KMS-11 (cell line): ENCODE measurements at regions not wholly inside any gene's neighbourhood (a gene's known extent, or its start where the extent isn't known, plus 50 kb on each side); places are given as distances from the start of the nearest gene placed in this dataset.

Experiments used
- H2AFZ ChIP-seq: fragments of 200-600 bp; sonication (generic); 2 replicates; pipeline ENCODE4 v1.6.1; 2016; ENCODE audit warnings: antibody characterized with exemption, mixed run types, low read depth
- H3K27ac ChIP-seq: fragments of 200-600 bp; sonication (generic); 2 replicates; pipeline ENCODE4 v1.6.1; 2016; ENCODE audit warnings: mild to moderate bottlenecking, mixed run types
- H3K27me3 ChIP-seq: fragments of 200-600 bp; sonication (generic); 2 replicates; pipeline ENCODE4 v1.6.1; 2017; ENCODE audit warnings: mild to moderate bottlenecking, low read depth, mixed run types, moderate library complexity; ENCODE audit not compliant: insufficient read depth
- H3K36me3 ChIP-seq: fragments of 200-600 bp; sonication (generic); 2 replicates; pipeline ENCODE4 v1.6.1; 2017; ENCODE audit warnings: mild to moderate bottlenecking, mixed run types; ENCODE audit not compliant: insufficient read depth
- H3K4me1 ChIP-seq: fragments of 200-600 bp; sonication (generic); 2 replicates; pipeline ENCODE4 v1.6.1; 2016; ENCODE audit warnings: mild to moderate bottlenecking, low read depth, mixed run types; ENCODE audit not compliant: poor library complexity, severe bottlenecking
- H3K4me2 ChIP-seq: fragments of 200-600 bp; sonication (generic); 2 replicates; pipeline ENCODE4 v1.7.0; 2016; ENCODE audit warnings: mild to moderate bottlenecking, mixed run types
- H3K4me3 ChIP-seq: fragments of 200-600 bp; sonication (generic); IDR thresholded peaks from 2 replicates; pipeline ENCODE4 v1.6.1; 2017; ENCODE audit warnings: low read depth, low read length, mixed read lengths; ENCODE audit not compliant: insufficient read depth
- H3K79me2 ChIP-seq: fragments of 200-600 bp; sonication (generic); 2 replicates; pipeline ENCODE4 v1.6.1; 2016; ENCODE audit warnings: low read depth, mixed run types; ENCODE audit not compliant: insufficient read depth
- H3K9ac ChIP-seq: fragments of 200-600 bp; sonication (generic); 2 replicates; pipeline ENCODE4 v1.6.1; 2016; ENCODE audit warnings: mild to moderate bottlenecking, mixed run types
- H4K20me1 ChIP-seq: fragments of 200-600 bp; sonication (generic); 2 replicates; pipeline ENCODE4 v1.6.1; 2016; ENCODE audit warnings: mild to moderate bottlenecking, mixed run types; ENCODE audit not compliant: insufficient read depth
- TF ChIP-seq, protein P1 (sequence below): fragments of 200-600 bp; sonication (generic); conservative IDR thresholded peaks from 2 replicates; pipeline ENCODE4 v1.6.1; 2017; ENCODE audit warnings: low read depth, mild to moderate bottlenecking, antibody characterized with exemption, low read length, moderate library complexity, mixed read lengths

DNA sequence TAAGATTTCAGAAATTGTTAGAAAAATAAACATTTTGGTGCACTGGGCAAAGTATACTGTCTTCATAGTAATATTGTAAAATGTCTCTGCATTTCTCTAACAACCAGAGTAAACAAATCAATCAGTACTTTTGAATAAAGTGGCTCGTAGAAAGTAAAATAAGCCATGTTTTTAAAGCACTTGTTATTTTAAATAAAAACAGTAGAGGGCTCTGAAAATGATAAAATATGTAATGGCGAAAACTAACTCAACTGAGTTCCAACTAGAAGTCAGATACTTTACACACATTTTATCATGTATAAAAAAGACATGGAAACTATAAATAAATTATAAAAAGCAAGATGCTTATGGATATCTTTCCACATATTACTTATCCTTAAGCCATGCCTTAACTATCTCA lies 1134.4 kb downstream of the PDHA2 start:
- H3K4me3 ChIP-seq, result no peak overlapping the region
- H3K4me2 ChIP-seq, result no peak overlapping the region
- no peak overlapping the region for H3K27ac ChIP-seq
- no peaks in the 10 kb centered on the region for H3K27me3 ChIP-seq
- no peak overlapping the region for H3K9ac ChIP-seq
- TF ChIP-seq, protein P1, sequence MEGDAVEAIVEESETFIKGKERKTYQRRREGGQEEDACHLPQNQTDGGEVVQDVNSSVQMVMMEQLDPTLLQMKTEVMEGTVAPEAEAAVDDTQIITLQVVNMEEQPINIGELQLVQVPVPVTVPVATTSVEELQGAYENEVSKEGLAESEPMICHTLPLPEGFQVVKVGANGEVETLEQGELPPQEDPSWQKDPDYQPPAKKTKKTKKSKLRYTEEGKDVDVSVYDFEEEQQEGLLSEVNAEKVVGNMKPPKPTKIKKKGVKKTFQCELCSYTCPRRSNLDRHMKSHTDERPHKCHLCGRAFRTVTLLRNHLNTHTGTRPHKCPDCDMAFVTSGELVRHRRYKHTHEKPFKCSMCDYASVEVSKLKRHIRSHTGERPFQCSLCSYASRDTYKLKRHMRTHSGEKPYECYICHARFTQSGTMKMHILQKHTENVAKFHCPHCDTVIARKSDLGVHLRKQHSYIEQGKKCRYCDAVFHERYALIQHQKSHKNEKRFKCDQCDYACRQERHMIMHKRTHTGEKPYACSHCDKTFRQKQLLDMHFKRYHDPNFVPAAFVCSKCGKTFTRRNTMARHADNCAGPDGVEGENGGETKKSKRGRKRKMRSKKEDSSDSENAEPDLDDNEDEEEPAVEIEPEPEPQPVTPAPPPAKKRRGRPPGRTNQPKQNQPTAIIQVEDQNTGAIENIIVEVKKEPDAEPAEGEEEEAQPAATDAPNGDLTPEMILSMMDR, result no peak
- no peaks in the 10 kb centered on the region for H3K79me2 ChIP-seq
- H4K20me1 ChIP-seq, result no peaks in the 10 kb centered on the region
- H2AFZ ChIP-seq, result no peak overlapping the region
- H3K4me1 ChIP-seq, result no peaks in the 10 kb centered on the region
- H3K36me3 ChIP-seq, result no peaks in the 10 kb centered on the region

DNA sequence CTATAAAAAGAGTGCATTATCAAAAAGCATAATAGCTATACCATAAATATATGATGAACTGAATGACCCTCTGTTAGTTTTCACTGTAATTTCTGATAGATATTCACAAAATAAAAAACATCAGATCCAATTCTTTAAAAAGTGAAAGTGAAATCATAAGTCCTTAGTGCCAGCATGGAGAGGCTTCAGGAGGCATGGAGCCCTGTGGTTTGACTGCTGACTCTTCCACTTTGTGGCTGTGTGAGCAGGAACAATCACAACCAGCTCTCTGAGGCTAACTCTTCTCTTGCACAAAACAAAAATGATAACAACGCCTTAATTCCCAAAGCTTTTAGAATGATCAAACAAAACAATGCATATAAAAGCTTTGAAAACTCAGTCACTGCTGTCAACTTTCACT lies 1143.9 kb downstream of the PDHA2 start:
- H4K20me1 ChIP-seq, result no peaks in the 10 kb centered on the region
- no peak overlapping the region for H2AFZ ChIP-seq
- no peaks in the 10 kb centered on the region for H3K79me2 ChIP-seq
- no peak overlapping the region for H3K27ac ChIP-seq
- no peaks in the 10 kb centered on the region for H3K36me3 ChIP-seq
- H3K4me2 ChIP-seq, result no peak overlapping the region
- no peaks in the 10 kb centered on the region for H3K27me3 ChIP-seq
- no peak overlapping the region for H3K4me3 ChIP-seq
- H3K4me1 ChIP-seq, result no peaks in the 10 kb centered on the region
- TF ChIP-seq, protein P1, result no peak
- no peak overlapping the region for H3K9ac ChIP-seq

DNA sequence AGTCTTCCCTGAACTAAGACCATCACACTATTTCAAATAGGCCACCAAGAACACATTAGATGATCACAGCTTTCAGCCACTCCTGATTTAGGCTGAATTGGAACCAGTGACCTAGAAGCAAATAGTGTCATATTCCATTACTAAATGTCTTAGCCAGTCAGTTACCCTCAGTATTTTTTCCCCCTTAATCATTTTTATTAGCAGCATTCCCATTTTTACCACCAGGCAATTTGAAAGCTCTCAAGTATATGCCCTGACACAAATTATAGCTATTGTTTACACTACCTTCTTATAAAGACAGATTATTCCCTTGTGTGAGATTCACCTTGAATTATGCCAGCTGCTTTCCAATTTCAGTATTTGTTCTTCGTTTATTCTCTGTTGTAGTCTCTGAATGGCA lies 1146.9 kb downstream of the PDHA2 start:
- no peak overlapping the region for H2AFZ ChIP-seq
- H3K79me2 ChIP-seq, result no peaks in the 10 kb centered on the region
- H3K4me3 ChIP-seq, result no peak overlapping the region
- no peaks in the 10 kb centered on the region for H4K20me1 ChIP-seq
- no peaks in the 10 kb centered on the region for H3K36me3 ChIP-seq
- H3K27me3 ChIP-seq, result no peaks in the 10 kb centered on the region
- peaks cover 5% of the 10 kb centered on the region for H3K4me1 ChIP-seq
- no peak overlapping the region for H3K27ac ChIP-seq
- H3K4me2 ChIP-seq, result no peak overlapping the region
- no peak overlapping the region for H3K9ac ChIP-seq
- TF ChIP-seq, protein P1, result no peak

DNA sequence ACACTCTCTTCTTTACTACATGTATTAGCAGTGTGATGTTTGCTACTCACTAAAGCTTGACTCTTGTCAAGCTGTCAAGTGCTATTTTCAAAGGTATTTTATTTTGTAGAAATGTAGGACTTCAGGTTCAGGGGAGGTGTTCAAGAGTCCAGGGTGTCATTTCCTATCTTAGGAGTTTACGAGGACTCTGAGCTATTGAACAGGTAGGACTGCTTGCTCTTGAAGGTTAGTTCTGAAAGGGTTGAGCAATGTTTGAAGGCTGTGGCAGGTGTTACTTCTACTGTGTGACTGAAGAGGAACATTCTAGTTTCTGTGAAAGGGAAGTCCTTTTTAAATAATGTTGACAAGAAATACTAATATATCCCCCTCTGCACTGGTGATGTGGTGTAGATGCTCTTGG lies 1151.2 kb downstream of the PDHA2 start:
- Histone ChIP-seq H3K9ac (no peak overlapping the region), H3K27ac (no peak overlapping the region), H3K36me3 (no peaks in the 10 kb centered on the region), H3K4me3 (no peak overlapping the region), H3K4me1 (peaks cover 42% of the 10 kb centered on the region), H3K4me2 (no peak overlapping the region), H3K27me3 (no peaks in the 10 kb centered on the region), H2AFZ (no peak overlapping the region), H3K79me2 (no peaks in the 10 kb centered on the region), H4K20me1 (no peaks in the 10 kb centered on the region)
- TF ChIP-seq, protein P1, result no peak

DNA sequence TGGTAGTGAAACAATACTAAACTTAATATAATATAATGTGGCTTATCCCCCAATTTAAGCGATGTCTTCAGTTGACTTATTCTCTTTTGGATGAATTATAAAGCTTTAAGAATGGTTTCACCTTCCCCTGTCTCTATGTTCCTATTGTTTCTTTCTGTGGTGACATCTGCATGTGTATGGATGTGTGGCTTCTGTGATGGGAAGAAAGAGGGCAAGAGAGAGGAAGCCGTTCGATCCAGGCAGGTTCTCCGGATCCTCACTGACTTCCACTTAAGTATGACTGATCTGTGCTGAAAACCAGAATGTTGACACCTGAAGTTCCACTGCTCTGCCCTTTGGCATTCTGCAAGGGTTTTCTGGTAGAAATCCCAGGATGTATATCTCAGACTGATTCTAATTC lies 1150.8 kb downstream of the STPG2 start:
- Histone ChIP-seq H4K20me1 (no peaks in the 10 kb centered on the region), H3K27me3 (no peaks in the 10 kb centered on the region), H3K9ac (no peak overlapping the region), H3K4me3 (no peak overlapping the region), H2AFZ (no peak overlapping the region), H3K27ac (no peak overlapping the region; the same call in 1 of the 2 replicates), H3K4me2 (peak overlapping the region; percentile 41), H3K36me3 (no peaks in the 10 kb centered on the region), H3K79me2 (no peaks in the 10 kb centered on the region), H3K4me1 (peaks cover 42% of the 10 kb centered on the region)
- TF ChIP-seq, protein P1, result no peak
